ENCODE measurements at regions not wholly inside any gene's neighbourhood (a gene's known extent, or its start where the extent isn't known, plus 50 kb on each side); places are given as distances from the start of the nearest gene placed in this dataset.

GRCh38 chr4:137674066-137674465 is 141.8 kb upstream of the PCDH18 start:
- no peaks in the 10 kb centered on the region for H3K79me2 ChIP-seq (replicated peaks; ENCODE audit: insufficient read depth, low read length)
- no peaks in the 10 kb centered on the region for H3K9me3 ChIP-seq (ENCODE audit: low read length)
- no peaks in the 10 kb centered on the region for H3F3A ChIP-seq (ENCODE audit: insufficient read depth, low read length, poor library complexity, severe bottlenecking)
- no peaks in the 10 kb centered on the region for H4K20me1 ChIP-seq (ENCODE audit: insufficient read depth)
- no peak overlapping the region for H3K9ac ChIP-seq (ENCODE audit: low read length)
- no peak overlapping the region for H3K4me2 ChIP-seq (ENCODE audit: low read length)
- H3K27me3 ChIP-seq (ENCODE audit: insufficient read depth, low read depth, low read length): no peaks in the 10 kb centered on the region
- H3K9me2 ChIP-seq (ENCODE audit: insufficient read depth, low read length): no peaks in the 10 kb centered on the region
- no peak overlapping the region for H2AFZ ChIP-seq (ENCODE audit: low read depth, low read length)
- TF ChIP-seq RAD21 (conservative IDR thresholded peaks at IDR 0.05) (no peak), EZH2 (IDR thresholded peaks at IDR 0.05; ENCODE audit: borderline replicate concordance, insufficient read depth, low read length, poor library complexity, severe bottlenecking) (no peak), SMC3 (conservative IDR thresholded peaks at IDR 0.05; ENCODE audit: poor library complexity) (no peak), CTCF (IDR thresholded peaks at IDR 0.05; ENCODE audit: poor library complexity, severe bottlenecking) (no peak), TAF1 (IDR thresholded peaks at IDR 0.05; ENCODE audit: low read depth) (no peak), EP300 (conservative IDR thresholded peaks at IDR 0.05; ENCODE audit: poor library complexity, severe bottlenecking) (no peak), MXI1 (conservative IDR thresholded peaks at IDR 0.05; ENCODE audit: poor library complexity, severe bottlenecking) (no peak), POLR2AphosphoS5 (IDR thresholded peaks at IDR 0.05) (no peak), REST (IDR thresholded peaks at IDR 0.05; ENCODE audit: borderline replicate concordance) (no peak)
- no peak overlapping the region for H3K4me3 ChIP-seq (ENCODE audit: low read length)
- H3K27ac ChIP-seq (ENCODE audit: low read length): no peak overlapping the region
- no peaks in the 10 kb centered on the region for H3K36me3 ChIP-seq (ENCODE audit: insufficient read depth, low read length)

- no peak overlapping the region for H2AFZ ChIP-seq (ENCODE audit: low read depth, low read length)
- TF ChIP-seq EZH2 (IDR thresholded peaks at IDR 0.05; ENCODE audit: borderline replicate concordance, insufficient read depth, low read length, poor library complexity, severe bottlenecking) (no peak), POLR2AphosphoS5 (IDR thresholded peaks at IDR 0.05) (no peak), REST (IDR thresholded peaks at IDR 0.05; ENCODE audit: borderline replicate concordance) (no peak), MXI1 (conservative IDR thresholded peaks at IDR 0.05; ENCODE audit: poor library complexity, severe bottlenecking) (no peak), TAF1 (IDR thresholded peaks at IDR 0.05; ENCODE audit: low read depth) (no peak), CTCF (IDR thresholded peaks at IDR 0.05; ENCODE audit: poor library complexity, severe bottlenecking) (no peak), EP300 (conservative IDR thresholded peaks at IDR 0.05; ENCODE audit: poor library complexity, severe bottlenecking) (no peak), RAD21 (conservative IDR thresholded peaks at IDR 0.05) (no peak), SMC3 (conservative IDR thresholded peaks at IDR 0.05; ENCODE audit: poor library complexity) (no peak)
- H3K4me3 ChIP-seq (ENCODE audit: low read length): no peak overlapping the region
Observed at GRCh38 chr4:137668885-137669545, 136.7 kb upstream of the PCDH18 start.

More at GRCh38 chr4:137668885-137669545, 136.7 kb upstream of the PCDH18 start:
- Histone ChIP-seq H3K9me2 (ENCODE audit: insufficient read depth, low read length) (no peaks in the 10 kb centered on the region), H3K9me3 (ENCODE audit: low read length) (no peaks in the 10 kb centered on the region), H3K36me3 (ENCODE audit: insufficient read depth, low read length) (no peaks in the 10 kb centered on the region), H3K27me3 (ENCODE audit: insufficient read depth, low read depth, low read length) (no peaks in the 10 kb centered on the region), H3K79me2 (replicated peaks; ENCODE audit: insufficient read depth, low read length) (no peaks in the 10 kb centered on the region), H3F3A (ENCODE audit: insufficient read depth, low read length, poor library complexity, severe bottlenecking) (no peaks in the 10 kb centered on the region), H3K9ac (ENCODE audit: low read length) (no peak overlapping the region), H3K4me2 (ENCODE audit: low read length) (no peak overlapping the region), H3K27ac (ENCODE audit: low read length) (no peak overlapping the region), H4K20me1 (ENCODE audit: insufficient read depth) (no peaks in the 10 kb centered on the region)
